ENCODE measurements at regions not wholly inside any gene's neighbourhood (a gene's known extent, or its start where the extent isn't known, plus 50 kb on each side); places are given as distances from the start of the nearest gene placed in this dataset.
"Not testable (repeated sequence)": the region's sequence is repeated elsewhere in the genome, so short reads cannot be mapped to it uniquely, and the experiment has no call there.

GRCh38 chr10:125588738-125589137 is 94.2 kb downstream of the TEX36 start:
- TF ChIP-seq CTCF, POLR2A, POLR2AphosphoS5 (IDR thresholded peaks at IDR 0.05): not testable (repeated sequence)
